ENCODE measurements at regions not wholly inside any gene's neighbourhood (a gene's known extent, or its start where the extent isn't known, plus 50 kb on each side); places are given as distances from the start of the nearest gene placed in this dataset.
A peak's percentile ranks its signal among the peaks of the same experiment; 100 is the strongest.
"Not testable (repeated sequence)": the region's sequence is repeated elsewhere in the genome, so short reads cannot be mapped to it uniquely, and the experiment has no call there.

GRCh38 chr5:157994906-157995519 is 136.1 kb upstream of the CLINT1 start:
- DNase-seq = peak; percentile 31

- no peak for DNase-seq
Measured at GRCh38 chr5:157993986-157994691, 135.2 kb upstream of the CLINT1 start.

- no peak for DNase-seq
Measured at GRCh38 chr5:157993201-157993600, 134.3 kb upstream of the CLINT1 start.

GRCh38 chr5:157990583-157991181 is 131.7 kb upstream of the CLINT1 start:
- DNase-seq = no peak

- DNase-seq = no peak
Measured at GRCh38 chr5:157989296-157989695, 130.4 kb upstream of the CLINT1 start.

- no peak for DNase-seq
Measured at GRCh38 chr5:157987259-157987658, 128.3 kb upstream of the CLINT1 start.

- no peak for DNase-seq
Measured at GRCh38 chr5:157986431-157986990, 127.6 kb upstream of the CLINT1 start.

- DNase-seq = no peak
Measured at GRCh38 chr5:157984611-157985010, 125.7 kb upstream of the CLINT1 start.

- no peak for DNase-seq
Measured at GRCh38 chr5:157983906-157984551, 125.1 kb upstream of the CLINT1 start.

GRCh38 chr5:157978061-157978460 is 119.1 kb upstream of the CLINT1 start:
- DNase-seq = no peak

- DNase-seq = no peak
Measured at GRCh38 chr5:157976429-157976828, 117.5 kb upstream of the CLINT1 start.

- DNase-seq = no peak
Measured at GRCh38 chr5:157972579-157972978, 113.6 kb upstream of the CLINT1 start.

- no peak for DNase-seq
Measured at GRCh38 chr5:157971571-157972216, 112.7 kb upstream of the CLINT1 start.

- DNase-seq = not testable (repeated sequence)
Measured at GRCh38 chr5:157968570-157968969, 109.6 kb upstream of the CLINT1 start.

GRCh38 chr5:157965989-157966388 is 107.0 kb upstream of the CLINT1 start:
- DNase-seq = no peak

GRCh38 chr5:157965040-157965678 is 106.2 kb upstream of the CLINT1 start:
- no peak for DNase-seq

- DNase-seq = no peak
Measured at GRCh38 chr5:157963761-157964160, 104.8 kb upstream of the CLINT1 start.

- no peak for DNase-seq
Measured at GRCh38 chr5:157963244-157963643, 104.3 kb upstream of the CLINT1 start.

- not testable (repeated sequence) for DNase-seq
Measured at GRCh38 chr5:157962686-157963085, 103.7 kb upstream of the CLINT1 start.

- peak; percentile 38 for DNase-seq
Measured at GRCh38 chr5:157961896-157962590, 103.1 kb upstream of the CLINT1 start.

- no peak for DNase-seq
Measured at GRCh38 chr5:157961176-157961575, 102.2 kb upstream of the CLINT1 start.

GRCh38 chr5:157959370-157959769 is 100.4 kb upstream of the CLINT1 start:
- DNase-seq = no peak

Measured in NCI-H1436 treated with DMSO at 0.1 percent for 48 hours (cell line).